K562 (cell line): ENCODE measurements at regions not wholly inside any gene's neighbourhood (a gene's known extent, or its start where the extent isn't known, plus 50 kb on each side); places are given as distances from the start of the nearest gene placed in this dataset.

Source experiments
- ATAC-seq: fragments of 200-7000 bp; cut with Tn5 transposase; 3 replicates; pipeline ENCODE4 v1.9.1; 2020; ENCODE audit warnings: moderate library complexity
- BruUV-seq: library from RNA; stranded (reverse); fragments of 400-500 nt; replicated peaks from 2 replicates; lab custom pipeline; 2021; lab: Mats Ljungman, UMichigan
- CTCF ChIA-PET: fragments of 300-600 bp; formaldehyde crosslinking; extraction: SDS; loops from one replicate; lab custom pipeline; 2021; ENCODE audit warnings: low intra/inter-chr PET ratio; lab: Yijun Ruan, JAX
- POLR2A ChIA-PET: fragments of 300-600, 350-650 bp; sonication (Branson Sonifier 250); formaldehyde crosslinking; extraction: SDS; loops from one replicate; lab custom pipeline; 2021; ENCODE audit warnings: antibody characterized with exemption, inconsistent platforms; lab: Yijun Ruan, JAX
- DNase-seq, 4 experiments: peaks; one replicate each; pipeline versions ENCODE4 v3.0.0 to v3.0.0-alpha.2; 2011 to 2018; ENCODE audit warnings: low spot score in 3 of 4, mixed read lengths in 3 of 4; ENCODE audit errors: extremely low read depth in 1 of 4
- FAIRE-seq: peaks from 2 replicates; lab custom pipeline; 2011; peaks lifted over from hg19 to GRCh38; lab: Jason Lieb, UNC
- H2AFZ ChIP-seq: 2 replicates; pipeline ENCODE4 v1.6.0; 2011; ENCODE audit warnings: low read depth, low read length, control low read depth, inconsistent platforms
- H3K27ac ChIP-seq: fragments of 200-600 bp; 3 replicates; pipeline ENCODE4 v1.8.0; 2011; ENCODE audit warnings: low read depth, mild to moderate bottlenecking, control low read depth, inconsistent platforms, low read length, moderate library complexity, mixed read lengths; ENCODE audit errors: extremely low read depth
- H3K27me3 ChIP-seq, 2 experiments: fragments of 300-600 bp in 1 of 2; 2 replicates in 1 of 2; 3 replicates in 1 of 2; pipeline versions ENCODE4 v1.6.0 to v1.8.0; 2011; ENCODE audit warnings: inconsistent platforms in 2 of 2, low read length in 2 of 2, mild to moderate bottlenecking in 1 of 2, mixed read lengths in 1 of 2, moderate library complexity in 1 of 2; ENCODE audit not compliant: control insufficient read depth in 2 of 2, insufficient read depth in 2 of 2
- H3K36me3 ChIP-seq: fragments of 300-600 bp; 3 replicates; pipeline ENCODE4 v1.8.0; 2011; ENCODE audit warnings: mild to moderate bottlenecking, low read length, inconsistent platforms; ENCODE audit not compliant: control insufficient read depth, insufficient read depth
- H3K4me1 ChIP-seq, 2 experiments: fragments of 200-600 bp in 1 of 2; replicated peaks in 1 of 2; 2 replicates in 1 of 2; 3 replicates in 1 of 2; pipeline versions ENCODE4 v1.5.1 to v1.8.0; 2011; ENCODE audit warnings: inconsistent platforms in 2 of 2, low read length in 2 of 2, mild to moderate bottlenecking in 1 of 2, mixed read lengths in 1 of 2, moderate library complexity in 1 of 2; ENCODE audit not compliant: control insufficient read depth in 2 of 2, insufficient read depth in 2 of 2
- H3K4me2 ChIP-seq: 2 replicates; pipeline ENCODE4 v1.6.1; 2011; ENCODE audit warnings: low read length, control low read depth, inconsistent platforms, mixed read lengths; ENCODE audit not compliant: insufficient read depth
- H3K4me3 ChIP-seq: fragments of 200-600 bp; sonication (generic), shearing (Covaris generic); 2 replicates; pipeline ENCODE4 v1.5.1; 2016; ENCODE audit warnings: control low read depth, inconsistent platforms
- H3K79me2 ChIP-seq: fragments of 200-600 bp; 3 replicates; pipeline ENCODE4 v1.8.0; 2011; ENCODE audit warnings: low read length, inconsistent platforms; ENCODE audit not compliant: control insufficient read depth, insufficient read depth
- H3K9ac ChIP-seq, 2 experiments: 2 replicates each; pipeline versions ENCODE4 v1.6.0 to v1.6.1; 2011; ENCODE audit warnings: low read depth in 2 of 2, low read length in 2 of 2, control low read depth in 1 of 2, inconsistent platforms in 1 of 2, mild to moderate bottlenecking in 1 of 2, mixed read lengths in 1 of 2; ENCODE audit not compliant: insufficient read depth in 1 of 2
- H3K9me1 ChIP-seq: one replicate; pipeline ENCODE4 v1.6.0; 2011; ENCODE audit warnings: inconsistent platforms, mild to moderate bottlenecking, low read length, moderate library complexity; ENCODE audit not compliant: control insufficient read depth, insufficient read depth
- H3K9me3 ChIP-seq: replicated peaks from 2 replicates; pipeline ENCODE4 v1.5.1; 2011; ENCODE audit warnings: low read depth, low read length, inconsistent platforms; ENCODE audit not compliant: control insufficient read depth, insufficient read depth
- H4K20me1 ChIP-seq: replicated peaks from 2 replicates; pipeline ENCODE4 v1.6.1; 2011; ENCODE audit warnings: low read length, inconsistent platforms, mixed read lengths; ENCODE audit not compliant: control insufficient read depth, insufficient read depth
- KDM5B ChIP-seq: fragments of 200-600 bp; sonication (generic); IDR thresholded peaks from 2 replicates; pipeline ENCODE4 v1.6.1; 2012; ENCODE audit warnings: low read depth, mild to moderate bottlenecking, moderate library complexity, low read length, control low read depth, inconsistent platforms; ENCODE audit not compliant: insufficient replicate concordance
- SRSF9 ChIP-seq: fragments of 200-400 bp; formaldehyde crosslinking; IDR thresholded peaks from 2 replicates; pipeline ENCODE4 v1.6.1; 2017; ENCODE audit warnings: low read depth, low read length, borderline replicate concordance
- TAF7 ChIP-seq: fragments of 450-650 bp; IDR thresholded peaks from 2 replicates; pipeline ENCODE4 v1.6.1; 2016; ENCODE audit warnings: missing genetic modification characterization, missing compliant biosample characterization
- WGBS: fragments of 100-300 bp; shearing (Covaris generic); methylation state at CpG from one replicate; pipeline ENCODE4 v1.1.6; 2016; ENCODE audit warnings: low coverage, mixed read lengths; ENCODE audit not compliant: insufficient coverage; ENCODE audit errors: missing lambda C conversion rate; 5-methylcytosine and 5-hydroxymethylcytosine counted together
- in situ Hi-C: fragments of 300-500 bp; cut with MboI; formaldehyde crosslinking; loops from 4 replicates; pipeline ENCODE4 v1.15.0; 2018; ENCODE audit warnings: inconsistent platforms, mixed read lengths
- intact Hi-C: fragments of 100-400 bp; cut with micrococcal nuclease; formaldehyde crosslinking; loops from 2 replicates; pipeline ENCODE4 v1.14.2; 2022

GRCh38 chr1:234542211-234542850 is 63.4 kb upstream of the TARBP1 start:
- ChIA-PET POLR2A (interaction anchor here (0.7 to 2.0 kb wide), 2 partner anchors 13 to 43 kb away, joined by 3 to 5 read pairs; no protein-coding TSS in a partner anchor), CTCF (no interaction called here)
- in situ Hi-C loops, result no loop called here
- Histone ChIP-seq H3K36me3 (no peaks in the 10 kb centered on the region), H3K9me1 (no peaks in the 10 kb centered on the region), H3K4me1 (peaks cover 30 to 45% of the 10 kb centered on the region in 2 experiments), H4K20me1 (no peaks in the 10 kb centered on the region), H3K4me2 (no peak overlapping the region), H3K9ac (peak overlapping the region in 1 of 2 experiments; percentile 30; a peak in 1 of 4 replicates), H3K9me3 (no peaks in the 10 kb centered on the region), H2AFZ (no peak overlapping the region), H3K27ac (no peak overlapping the region), H3K27me3 (no peaks in the 10 kb centered on the region), H3K79me2 (no peaks in the 10 kb centered on the region), H3K4me3 (no peak overlapping the region)
- 65% methylated on average over 13 of the region's 13 CpGs for WGBS
- DNase-seq, result no peak
- no peak for ATAC-seq
- FAIRE-seq, result no peak
- TF ChIP-seq KDM5B, result peak; percentile 26
- no peak for TF ChIP-seq SRSF9
- BruUV-seq, result no TSS peak
- intact Hi-C loops, result no loop called here

DNA sequence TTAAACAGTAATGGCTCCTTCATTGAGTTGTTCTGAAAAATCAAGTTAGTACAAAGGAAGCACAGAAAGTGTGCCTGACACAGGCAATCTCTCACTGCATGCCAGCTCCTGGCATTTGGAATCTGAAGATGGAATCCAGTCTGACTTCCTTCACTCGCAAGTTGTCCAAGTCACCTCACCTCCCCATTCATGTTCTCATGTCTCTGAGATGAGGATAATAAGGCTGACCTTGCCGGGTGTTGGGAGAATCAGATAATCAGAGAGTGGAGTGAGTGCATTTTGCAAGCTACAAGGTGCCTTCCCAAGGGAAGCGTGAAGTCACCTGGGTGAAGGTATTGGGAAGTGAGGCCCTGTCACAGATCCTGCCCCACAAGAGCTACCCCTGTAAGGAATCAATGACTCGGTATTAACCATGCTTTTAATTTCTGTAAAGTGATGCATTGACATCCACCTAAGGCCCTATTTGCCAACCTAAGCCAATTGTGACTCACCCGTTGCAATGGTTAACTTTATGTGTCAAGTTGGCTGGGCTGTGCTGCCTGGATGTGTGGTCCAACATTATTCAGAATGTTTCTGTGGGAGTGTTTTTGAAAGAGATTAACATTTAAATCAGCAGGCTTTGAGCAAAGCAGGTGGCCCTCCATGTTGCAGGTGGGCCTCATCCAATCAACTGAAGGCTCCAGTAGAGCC is 62.5 kb upstream of the TARBP1 start:
- TF ChIP-seq TAF7, result no peak
- DNase-seq (no peak), ATAC-seq (no peak), FAIRE-seq (no peak)
- Histone ChIP-seq H3K27me3 (no peaks in the 10 kb centered on the region), H3K9ac (no peak overlapping the region), H2AFZ (no peak overlapping the region), H3K36me3 (no peaks in the 10 kb centered on the region), H3K27ac (no peak overlapping the region), H3K4me3 (no peak overlapping the region), H3K4me2 (no peak overlapping the region), H4K20me1 (no peaks in the 10 kb centered on the region), H3K79me2 (no peaks in the 10 kb centered on the region), H3K9me3 (no peaks in the 10 kb centered on the region), H3K4me1 (peaks cover 26 to 36% of the 10 kb centered on the region in 2 experiments), H3K9me1 (no peaks in the 10 kb centered on the region)
- in situ Hi-C loops, result no loop called here
- CTCF ChIA-PET, result no interaction called here
- BruUV-seq, result no TSS peak
- WGBS, result 61% methylated on average over 5 of the region's 5 CpGs
- POLR2A ChIA-PET, result interaction anchor here (0.6 to 2.0 kb wide), 2 partner anchors 12 to 21 kb away, joined by 4 to 5 read pairs; no protein-coding TSS in a partner anchor
- intact Hi-C loops, result no loop called here
